NB4 (cell line): ENCODE measurements at regions not wholly inside any gene's neighbourhood (a gene's known extent, or its start where the extent isn't known, plus 50 kb on each side); places are given as distances from the start of the nearest gene placed in this dataset.

Experiments used
- DNase-seq: peaks from one replicate; pipeline ENCODE4 v3.0.0; 2010; ENCODE audit warnings: low read depth
- H3K4me3 ChIP-seq: one replicate; pipeline ENCODE4 v1.5.1; 2011; ENCODE audit warnings: mild to moderate bottlenecking, low read depth, low read length, moderate library complexity
- MYC ChIP-seq: IDR thresholded peaks from 2 replicates; pipeline ENCODE4 v1.6.1; 2011; ENCODE audit warnings: low read depth, low read length
- POLR2A ChIP-seq: IDR thresholded peaks from 2 replicates; pipeline ENCODE4 v1.6.1; 2011; ENCODE audit warnings: mild to moderate bottlenecking; ENCODE audit not compliant: insufficient read length; ENCODE audit errors: extremely low read depth
- TF ChIP-seq, protein P1 (sequence below): IDR thresholded peaks from 2 replicates; pipeline ENCODE4 v1.6.1; 2011; ENCODE audit warnings: low read depth, low read length
- TF ChIP-seq, protein P2 (sequence below): IDR thresholded peaks from one replicate; pipeline ENCODE4 v1.5.1; 2012; ENCODE audit warnings: low read depth, low read length

DNA sequence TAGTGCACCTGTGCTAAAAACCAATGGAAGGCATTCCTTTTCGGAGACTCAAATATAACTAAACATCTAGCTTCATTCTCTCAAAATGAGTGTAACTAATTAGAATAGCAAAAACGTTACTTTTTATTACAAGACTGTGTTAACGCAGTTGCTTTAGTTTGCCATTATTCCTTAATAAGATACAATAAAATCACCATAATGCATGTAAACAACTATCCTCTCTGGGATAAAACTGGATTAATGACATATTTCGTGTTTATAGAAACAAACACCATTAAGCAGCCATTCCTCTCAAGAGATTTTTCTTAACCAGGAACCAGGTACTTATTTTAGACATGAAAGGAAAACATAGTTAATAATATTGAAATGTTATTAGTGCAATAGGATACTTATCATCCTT, 512.8 kb upstream of the B3GALT2 start:
- H3K4me3 ChIP-seq = no peak overlapping the region
- no peak for DNase-seq
- TF ChIP-seq MYC = no peak
- TF ChIP-seq, protein P1, sequence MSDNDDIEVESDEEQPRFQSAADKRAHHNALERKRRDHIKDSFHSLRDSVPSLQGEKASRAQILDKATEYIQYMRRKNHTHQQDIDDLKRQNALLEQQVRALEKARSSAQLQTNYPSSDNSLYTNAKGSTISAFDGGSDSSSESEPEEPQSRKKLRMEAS = no peak
- TF ChIP-seq, protein P2, sequence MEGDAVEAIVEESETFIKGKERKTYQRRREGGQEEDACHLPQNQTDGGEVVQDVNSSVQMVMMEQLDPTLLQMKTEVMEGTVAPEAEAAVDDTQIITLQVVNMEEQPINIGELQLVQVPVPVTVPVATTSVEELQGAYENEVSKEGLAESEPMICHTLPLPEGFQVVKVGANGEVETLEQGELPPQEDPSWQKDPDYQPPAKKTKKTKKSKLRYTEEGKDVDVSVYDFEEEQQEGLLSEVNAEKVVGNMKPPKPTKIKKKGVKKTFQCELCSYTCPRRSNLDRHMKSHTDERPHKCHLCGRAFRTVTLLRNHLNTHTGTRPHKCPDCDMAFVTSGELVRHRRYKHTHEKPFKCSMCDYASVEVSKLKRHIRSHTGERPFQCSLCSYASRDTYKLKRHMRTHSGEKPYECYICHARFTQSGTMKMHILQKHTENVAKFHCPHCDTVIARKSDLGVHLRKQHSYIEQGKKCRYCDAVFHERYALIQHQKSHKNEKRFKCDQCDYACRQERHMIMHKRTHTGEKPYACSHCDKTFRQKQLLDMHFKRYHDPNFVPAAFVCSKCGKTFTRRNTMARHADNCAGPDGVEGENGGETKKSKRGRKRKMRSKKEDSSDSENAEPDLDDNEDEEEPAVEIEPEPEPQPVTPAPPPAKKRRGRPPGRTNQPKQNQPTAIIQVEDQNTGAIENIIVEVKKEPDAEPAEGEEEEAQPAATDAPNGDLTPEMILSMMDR = no peak

DNA sequence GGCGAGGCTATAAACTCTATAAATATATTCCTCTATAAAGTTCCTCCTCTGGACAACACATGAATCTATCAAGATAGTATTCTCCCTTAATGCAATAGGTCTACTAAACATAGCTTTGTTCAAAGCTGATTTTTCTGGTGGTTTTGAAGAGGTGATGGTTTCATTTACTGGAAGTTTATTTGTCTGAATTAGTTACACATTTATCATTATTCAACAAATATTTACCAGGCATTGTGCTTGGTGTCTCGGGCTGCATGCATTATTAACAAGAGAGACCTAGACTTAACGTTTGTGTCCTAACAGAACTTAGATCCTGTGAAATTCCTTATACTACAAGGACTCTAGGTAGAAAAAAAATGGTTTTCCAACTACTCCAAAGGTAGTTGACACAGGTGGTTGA, 511.4 kb upstream of the B3GALT2 start:
- TF ChIP-seq, protein P2 = no peak
- TF ChIP-seq POLR2A (no peak), MYC (no peak)
- TF ChIP-seq, protein P1 = no peak
- DNase-seq = no peak
- H3K4me3 ChIP-seq = no peak overlapping the region

DNA sequence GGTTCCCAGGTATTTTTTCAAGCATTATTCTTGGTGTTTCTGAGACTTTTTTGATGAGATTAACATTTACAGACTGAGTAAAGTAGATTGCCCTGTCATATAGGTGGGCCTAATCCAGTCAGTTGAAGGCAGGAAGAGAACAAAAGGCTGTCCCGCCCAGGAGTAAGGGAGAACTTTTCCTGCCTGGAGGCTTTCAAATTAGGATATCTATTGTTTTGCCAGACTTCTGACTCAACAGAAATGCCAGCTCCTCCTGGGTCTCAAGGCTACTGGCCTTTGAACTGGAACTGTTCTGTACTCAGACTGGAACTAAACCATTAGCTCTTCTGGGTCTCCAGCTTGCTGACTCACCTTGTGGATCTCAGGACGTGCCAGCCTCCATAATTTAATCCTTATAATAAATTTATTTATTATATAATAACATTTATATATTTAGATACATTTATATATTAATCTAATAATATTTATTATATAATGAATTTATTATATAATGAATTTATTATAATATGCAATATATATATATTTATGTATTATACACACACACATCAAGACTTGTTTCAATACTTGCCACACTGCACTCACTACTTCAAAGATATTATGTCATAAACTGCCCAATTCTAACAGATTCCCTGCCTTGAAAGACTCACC, 510.8 kb upstream of the B3GALT2 start:
- no peak for DNase-seq
- no peak overlapping the region for H3K4me3 ChIP-seq
- no peak for TF ChIP-seq POLR2A
- TF ChIP-seq, protein P1 = no peak
- no peak for TF ChIP-seq MYC
- TF ChIP-seq, protein P2 = no peak

DNA sequence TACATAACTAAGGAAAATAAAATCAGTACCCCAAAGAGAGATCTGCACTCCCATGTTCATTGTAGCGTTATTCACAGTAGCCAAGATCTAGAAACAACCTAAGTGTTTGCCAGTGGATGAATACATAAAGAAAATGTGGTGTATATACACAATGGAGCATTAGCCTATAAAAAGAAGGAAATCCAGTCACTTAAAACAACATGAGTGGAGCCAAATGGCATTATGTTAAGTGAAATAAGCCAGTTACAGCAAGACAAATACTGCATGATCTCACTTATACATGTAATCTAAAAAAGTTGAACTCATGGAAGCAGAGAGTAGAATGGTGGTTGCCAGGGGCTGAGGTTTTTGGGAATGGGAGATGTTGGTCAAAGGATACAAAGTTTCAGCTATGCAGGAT, 508.3 kb upstream of the B3GALT2 start:
- H3K4me3 ChIP-seq = no peak overlapping the region
- TF ChIP-seq, protein P2 = no peak
- no peak for TF ChIP-seq MYC
- TF ChIP-seq, protein P1 = no peak
- no peak for TF ChIP-seq POLR2A
- DNase-seq = no peak

DNA sequence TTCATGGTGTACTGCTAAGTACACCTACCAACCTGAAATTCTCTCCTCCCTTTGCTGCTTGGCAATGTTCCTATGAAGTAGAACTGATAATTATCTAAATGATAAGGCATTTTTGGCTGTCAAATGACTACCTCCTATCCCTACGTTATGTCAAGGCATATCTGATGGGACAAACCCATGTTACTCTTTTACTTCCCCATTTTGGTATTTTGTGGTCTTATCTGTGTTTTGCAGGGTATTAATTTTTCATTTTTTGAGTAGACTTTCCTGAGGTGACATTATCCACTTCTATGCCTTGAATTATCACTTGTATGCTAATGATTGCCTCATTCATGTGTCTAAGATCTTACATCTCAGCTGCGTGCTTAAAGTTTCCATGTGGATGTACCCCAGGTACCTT, 499.6 kb upstream of the B3GALT2 start:
- TF ChIP-seq MYC (no peak), POLR2A (no peak)
- TF ChIP-seq, protein P1 = no peak
- TF ChIP-seq, protein P2 = no peak
- DNase-seq = peak; percentile 20

DNA sequence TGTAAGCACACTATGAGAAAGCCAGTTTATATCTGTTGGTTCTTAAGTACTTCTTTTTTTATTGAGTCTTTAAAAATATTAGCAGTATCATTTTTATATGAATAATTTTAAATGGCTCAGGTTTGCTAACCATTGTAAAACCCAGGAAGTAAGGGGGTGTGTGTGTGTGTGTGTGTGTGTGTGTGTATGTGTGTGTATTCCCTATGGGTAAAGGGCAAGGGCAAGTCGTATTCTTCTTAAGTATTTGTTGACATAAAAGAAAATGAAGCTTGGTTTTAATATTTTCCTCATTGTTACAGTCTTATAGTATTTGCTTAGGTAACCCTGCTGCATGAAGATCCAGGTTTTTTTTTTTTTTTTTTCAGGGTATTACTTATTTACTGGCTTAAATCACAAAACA, 495.0 kb upstream of the B3GALT2 start:
- DNase-seq = no peak

More for the DNA sequence above, 499.6 kb upstream of the B3GALT2 start:
- no peak overlapping the region for H3K4me3 ChIP-seq

More for the DNA sequence above, 495.0 kb upstream of the B3GALT2 start:
- no peak overlapping the region for H3K4me3 ChIP-seq
- TF ChIP-seq MYC = no peak
- TF ChIP-seq, protein P2 = no peak
- TF ChIP-seq, protein P1 = no peak
- no peak for TF ChIP-seq POLR2A
